NCI-H2107 treated with DMSO at 0.1 percent for 48 hours (cell line): ENCODE measurements at regions not wholly inside any gene's neighbourhood (a gene's known extent, or its start where the extent isn't known, plus 50 kb on each side); places are given as distances from the start of the nearest gene placed in this dataset.
A peak's percentile ranks its signal among the peaks of the same experiment; 100 is the strongest.

Experiments used
- DNase-seq: peaks from one replicate; lab custom pipeline; 2025; ENCODE audit not compliant: unreplicated experiment; lab: John Stamatoyannopoulos, UW

- DNase-seq: no peak
These were observed 783.2 kb downstream of the RPA4 start for GRCh38 chrX:97666890-97667289.

- DNase-seq: no peak
These were observed 784.4 kb downstream of the RPA4 start for GRCh38 chrX:97668126-97668525.

DNA sequence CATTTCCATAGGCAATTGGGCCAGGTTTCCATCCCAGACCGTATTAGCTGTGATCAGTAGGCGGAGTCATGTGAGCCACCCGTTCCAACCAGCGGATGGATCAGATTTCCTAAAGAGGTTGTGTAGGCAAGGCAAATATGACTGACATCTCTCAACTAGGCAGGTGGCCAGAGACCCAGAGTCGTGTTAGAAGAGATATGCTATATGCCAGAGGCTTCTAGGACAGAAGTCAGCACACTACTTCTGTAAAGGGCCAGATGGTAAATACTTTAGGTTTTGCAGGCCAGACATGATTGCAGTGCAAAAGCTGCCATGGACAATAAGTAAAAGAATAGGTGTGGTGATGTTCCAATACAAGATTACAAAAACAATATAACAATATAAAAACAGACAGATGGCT lies 788.4 kb downstream of the RPA4 start:
- DNase-seq: peak; percentile 87

GRCh38 chrX:97672608-97673007 lies 788.9 kb downstream of the RPA4 start:
- DNase-seq: peak; percentile 64

GRCh38 chrX:97673135-97673534 lies 789.4 kb downstream of the RPA4 start:
- DNase-seq: no peak

- no peak for DNase-seq
These were observed 799.5 kb downstream of the RPA4 start for GRCh38 chrX:97682991-97683840.

DNA sequence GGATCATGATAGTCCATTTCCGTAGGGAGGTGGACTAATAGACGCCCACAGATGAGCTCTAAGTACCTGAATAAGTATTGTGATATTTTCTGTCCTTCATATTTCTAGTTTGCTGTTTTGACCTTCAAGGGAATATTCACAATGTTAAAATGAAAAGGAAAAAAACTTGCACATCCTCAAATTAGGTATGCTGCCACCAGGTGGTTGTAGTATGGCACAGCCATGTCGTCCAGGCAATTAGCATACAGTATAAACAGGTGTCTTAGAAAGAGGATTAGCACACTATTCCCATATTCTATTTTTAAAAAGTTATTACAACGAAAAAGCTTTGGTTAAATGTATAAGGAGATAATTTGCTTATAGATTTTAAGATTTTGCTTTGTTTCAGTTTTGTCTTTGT lies 802.0 kb downstream of the RPA4 start:
- peak; percentile 24 for DNase-seq

- DNase-seq: no peak
These were observed 808.3 kb downstream of the RPA4 start for GRCh38 chrX:97691901-97692455.

DNA sequence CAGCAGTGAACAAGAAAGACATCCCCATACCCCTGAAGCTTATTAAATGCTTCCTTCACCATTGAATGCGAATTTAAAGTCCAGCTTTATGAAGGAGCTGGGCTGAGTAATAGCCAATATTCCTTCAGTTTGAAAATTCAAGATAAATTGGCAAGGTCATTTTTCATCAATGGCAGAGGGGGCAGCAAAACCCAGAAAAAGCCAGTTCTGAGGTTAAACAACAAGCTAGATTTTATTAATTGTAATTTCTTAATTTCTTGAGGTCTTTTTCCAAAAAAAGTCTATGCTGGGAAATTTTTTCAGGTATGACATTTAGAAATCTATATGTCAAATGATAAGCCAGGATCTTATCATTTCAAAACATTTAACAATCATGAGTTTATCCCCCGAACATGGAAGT lies 808.9 kb downstream of the RPA4 start:
- DNase-seq: no peak

- DNase-seq: no peak
These were observed 816.8 kb downstream of the RPA4 start for GRCh38 chrX:97700547-97700946.

DNA sequence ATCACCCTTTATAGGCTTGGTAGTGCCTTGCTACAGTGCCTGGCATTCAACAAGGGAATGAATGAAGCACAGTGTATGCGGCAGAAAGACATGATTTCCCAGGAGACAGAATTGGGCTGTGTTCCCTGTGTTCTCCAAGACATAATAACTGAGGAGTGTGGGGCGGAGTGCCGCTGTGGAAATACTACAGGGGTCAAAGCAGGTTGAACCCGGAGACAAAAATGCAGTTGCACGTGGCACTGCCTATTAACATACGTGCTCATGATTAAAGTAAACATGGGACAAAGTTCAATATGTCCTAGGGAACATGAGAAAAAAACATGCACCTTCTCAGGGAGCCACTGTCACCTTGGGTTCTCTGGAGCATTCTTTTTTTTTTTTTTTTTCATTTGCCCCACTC lies 820.8 kb downstream of the RPA4 start:
- DNase-seq: no peak

GRCh38 chrX:97704881-97705280 lies 821.2 kb downstream of the RPA4 start:
- peak; percentile 9 for DNase-seq

DNA sequence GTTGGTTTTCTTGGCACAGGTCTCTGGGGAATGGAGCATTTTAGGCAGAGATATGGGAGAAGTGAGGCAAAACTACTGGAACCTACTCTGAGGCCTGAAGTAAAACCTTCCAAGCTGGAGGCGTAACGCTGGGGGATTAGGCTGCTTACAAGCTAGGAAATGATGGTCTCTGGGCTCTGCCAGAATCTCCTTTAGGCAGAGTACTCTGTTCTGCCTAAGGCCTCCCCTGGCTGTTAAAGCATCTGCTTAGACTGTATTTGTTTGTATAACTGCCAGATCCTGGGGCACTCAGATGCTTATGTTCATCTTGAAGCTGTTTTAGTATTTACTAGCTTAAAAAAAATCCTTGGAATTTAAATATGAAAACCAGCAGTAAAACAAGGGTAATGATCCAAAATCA lies 822.2 kb downstream of the RPA4 start:
- no peak for DNase-seq

- DNase-seq: no peak
These were observed 830.4 kb downstream of the RPA4 start for GRCh38 chrX:97714072-97714471.

GRCh38 chrX:97728215-97728614 lies 844.5 kb downstream of the RPA4 start:
- DNase-seq: no peak

- no peak for DNase-seq
These were observed 856.3 kb downstream of the RPA4 start for GRCh38 chrX:97740044-97740443.

DNA sequence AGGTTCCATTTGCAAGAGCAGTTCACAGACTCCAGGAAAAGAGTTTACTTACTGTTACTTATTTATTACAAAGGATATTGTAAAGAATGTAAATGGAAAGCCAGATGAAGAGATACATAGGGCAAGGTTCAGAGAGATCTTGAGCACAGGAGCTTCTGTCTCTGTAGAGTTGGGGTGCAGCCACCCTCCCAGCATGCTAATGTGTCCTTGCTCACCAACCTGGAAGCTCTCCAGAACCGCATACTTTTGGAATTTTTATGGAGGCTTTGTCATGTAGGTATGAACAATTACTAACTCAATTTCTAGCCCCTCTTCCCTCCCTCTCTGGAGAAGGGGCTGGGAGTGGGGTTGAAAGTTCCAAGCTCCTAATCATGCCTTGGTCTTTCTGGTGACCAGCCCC lies 857.2 kb downstream of the RPA4 start:
- no peak for DNase-seq

GRCh38 chrX:97743014-97743413 lies 859.3 kb downstream of the RPA4 start:
- DNase-seq: no peak

- no peak for DNase-seq
These were observed 863.6 kb downstream of the RPA4 start for GRCh38 chrX:97747346-97747745.

DNA sequence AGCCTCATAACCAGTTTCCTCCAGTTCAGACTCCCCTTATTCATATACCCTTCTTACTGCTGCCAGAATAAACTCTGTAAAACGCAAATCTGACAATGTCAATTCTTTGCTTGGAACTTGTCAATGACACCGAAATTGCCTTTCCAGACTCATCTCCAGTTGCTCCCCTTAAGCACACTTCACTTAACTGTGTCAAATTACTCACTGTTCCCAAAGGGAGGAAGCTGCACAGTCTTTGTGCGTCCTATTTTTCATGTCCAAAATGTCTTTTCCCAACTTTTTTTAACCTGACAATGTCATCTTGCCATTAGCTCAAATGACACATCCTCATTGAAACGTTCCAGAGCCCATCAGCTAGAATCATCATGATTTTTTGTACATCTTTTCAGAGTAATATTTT lies 867.3 kb downstream of the RPA4 start:
- no peak for DNase-seq

GRCh38 chrX:97751735-97752134 lies 868.0 kb downstream of the RPA4 start:
- no peak for DNase-seq

DNA sequence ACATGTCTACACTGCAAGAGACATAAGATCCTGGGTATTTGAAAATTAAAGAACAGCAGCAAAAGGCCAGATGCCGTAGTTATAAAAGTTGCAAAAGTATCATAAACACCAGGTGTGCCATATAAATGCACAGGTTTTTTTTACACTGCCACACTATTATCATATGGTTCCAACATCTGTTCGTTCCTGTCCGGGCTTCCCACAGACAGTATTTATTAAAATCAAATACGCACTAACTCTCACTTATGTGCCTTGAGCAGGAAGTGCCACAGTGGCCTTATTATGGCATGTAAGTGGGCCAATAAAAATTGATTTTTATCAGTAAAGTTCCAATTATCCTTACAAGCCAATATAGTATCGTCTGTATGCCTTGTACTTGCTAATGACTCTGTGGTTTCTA lies 873.2 kb downstream of the RPA4 start:
- DNase-seq: no peak

DNA sequence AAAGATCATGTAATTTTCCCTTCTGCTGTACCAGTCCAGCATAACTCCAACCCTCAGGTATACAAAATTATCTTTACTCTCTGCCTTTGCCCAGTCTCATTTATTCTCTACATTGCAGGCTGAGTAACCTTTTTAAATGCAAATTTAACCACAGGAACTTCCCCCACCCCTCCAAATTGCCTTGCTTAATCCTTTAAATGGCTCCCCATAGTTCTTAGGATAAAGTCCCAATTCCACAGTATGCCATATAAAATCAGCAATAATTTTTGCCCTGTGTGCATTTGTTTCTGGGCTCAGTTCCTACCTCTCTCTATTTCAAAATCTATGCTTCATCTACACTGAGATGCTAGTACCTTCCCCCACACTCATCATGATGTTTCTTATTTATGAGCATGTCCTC lies 879.7 kb downstream of the RPA4 start:
- DNase-seq: no peak
